GM18867 (cell line): ENCODE measurements at regions not wholly inside any gene's neighbourhood (a gene's known extent, or its start where the extent isn't known, plus 50 kb on each side); places are given as distances from the start of the nearest gene placed in this dataset.
A peak's percentile ranks its signal among the peaks of the same experiment; 100 is the strongest.

Experiments used
- ATAC-seq: cut with Tn5 transposase; IDR thresholded peaks from one replicate; pipeline ENCODE4 v1.9.1; 2021; ENCODE audit warnings: mild to moderate bottlenecking, moderate library complexity; ENCODE audit not compliant: unreplicated experiment

GRCh38 chr7:142698429-142698828 lies 50.8 kb upstream of the PRSS1 start:
- no peak for ATAC-seq

- ATAC-seq: no peak
Measured at GRCh38 chr7:142697270-142697669, 52.0 kb upstream of the PRSS1 start.

GRCh38 chr7:142696456-142697179 lies 52.7 kb upstream of the PRSS1 start:
- ATAC-seq: no peak

GRCh38 chr7:142693911-142694310 lies 55.4 kb upstream of the PRSS1 start:
- no peak for ATAC-seq

- no peak for ATAC-seq
Measured at GRCh38 chr7:142690554-142691182, 58.6 kb upstream of the PRSS1 start.

GRCh38 chr7:142689439-142690120 lies 59.7 kb upstream of the PRSS1 start:
- ATAC-seq: no peak

GRCh38 chr7:142685877-142686508 lies 63.3 kb upstream of the PRSS1 start:
- no peak for ATAC-seq

- ATAC-seq: no peak
Measured at GRCh38 chr7:142681314-142682092, 67.8 kb upstream of the PRSS1 start.

- ATAC-seq: no peak
Measured at GRCh38 chr7:142671506-142671905, 77.8 kb upstream of the PRSS1 start.

- no peak for ATAC-seq
Measured at GRCh38 chr7:142670511-142670910, 78.8 kb upstream of the PRSS1 start.

- ATAC-seq: no peak
Measured at GRCh38 chr7:142669074-142669654, 80.1 kb upstream of the PRSS1 start.

- ATAC-seq: no peak
Measured at GRCh38 chr7:142668495-142668894, 80.8 kb upstream of the PRSS1 start.

GRCh38 chr7:142657376-142657775 lies 91.9 kb upstream of the PRSS1 start:
- ATAC-seq: no peak

GRCh38 chr7:142654398-142654797 lies 94.9 kb upstream of the PRSS1 start:
- no peak for ATAC-seq

- ATAC-seq: peak; percentile 41
Measured at GRCh38 chr7:142647749-142648148, 101.5 kb upstream of the PRSS1 start.

GRCh38 chr7:142646386-142647140 lies 102.7 kb upstream of the PRSS1 start:
- no peak for ATAC-seq

- ATAC-seq: no peak
Measured at GRCh38 chr7:142645777-142646176, 103.5 kb upstream of the PRSS1 start.

GRCh38 chr7:142642316-142642715 lies 107.0 kb upstream of the PRSS1 start:
- no peak for ATAC-seq

GRCh38 chr7:142641252-142641651 lies 108.0 kb upstream of the PRSS1 start:
- peak; percentile 62 for ATAC-seq

- no peak for ATAC-seq
Measured at GRCh38 chr7:142638581-142638980, 110.7 kb upstream of the PRSS1 start.
